ENCODE measurements at regions not wholly inside any gene's neighbourhood (a gene's known extent, or its start where the extent isn't known, plus 50 kb on each side); places are given as distances from the start of the nearest gene placed in this dataset.
"Not testable (repeated sequence)": the region's sequence is repeated elsewhere in the genome, so short reads cannot be mapped to it uniquely, and the experiment has no call there.

DNA sequence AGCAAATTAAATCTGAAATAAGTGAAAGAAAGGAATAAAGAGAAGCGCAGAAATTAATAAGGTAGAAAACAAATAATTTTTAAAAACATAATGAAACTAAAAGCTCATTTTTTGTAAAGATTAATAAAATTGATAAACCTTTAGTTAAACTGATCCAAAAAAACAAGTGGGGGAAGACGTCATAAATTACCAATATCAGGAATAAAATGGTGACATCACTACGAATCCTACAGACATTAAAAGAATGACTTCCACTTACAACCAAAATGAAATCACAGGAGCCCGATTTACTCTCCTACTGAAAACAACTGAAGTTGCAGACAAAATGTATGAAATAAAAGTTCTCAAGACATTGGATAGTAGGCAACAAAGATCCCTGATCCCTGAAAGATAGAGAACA, 68.1 kb upstream of the IFFO2 start:
- H3K4me3 ChIP-seq: no peak overlapping the region
- H3K4me1 ChIP-seq: no peaks in the 10 kb centered on the region
- H3K9me3 ChIP-seq: no peaks in the 10 kb centered on the region
- DNase-seq: no peak
- peaks cover 0 to 11% of the 10 kb centered on the region in 2 donors for H3K27me3 ChIP-seq
- TF ChIP-seq, protein P1, sequence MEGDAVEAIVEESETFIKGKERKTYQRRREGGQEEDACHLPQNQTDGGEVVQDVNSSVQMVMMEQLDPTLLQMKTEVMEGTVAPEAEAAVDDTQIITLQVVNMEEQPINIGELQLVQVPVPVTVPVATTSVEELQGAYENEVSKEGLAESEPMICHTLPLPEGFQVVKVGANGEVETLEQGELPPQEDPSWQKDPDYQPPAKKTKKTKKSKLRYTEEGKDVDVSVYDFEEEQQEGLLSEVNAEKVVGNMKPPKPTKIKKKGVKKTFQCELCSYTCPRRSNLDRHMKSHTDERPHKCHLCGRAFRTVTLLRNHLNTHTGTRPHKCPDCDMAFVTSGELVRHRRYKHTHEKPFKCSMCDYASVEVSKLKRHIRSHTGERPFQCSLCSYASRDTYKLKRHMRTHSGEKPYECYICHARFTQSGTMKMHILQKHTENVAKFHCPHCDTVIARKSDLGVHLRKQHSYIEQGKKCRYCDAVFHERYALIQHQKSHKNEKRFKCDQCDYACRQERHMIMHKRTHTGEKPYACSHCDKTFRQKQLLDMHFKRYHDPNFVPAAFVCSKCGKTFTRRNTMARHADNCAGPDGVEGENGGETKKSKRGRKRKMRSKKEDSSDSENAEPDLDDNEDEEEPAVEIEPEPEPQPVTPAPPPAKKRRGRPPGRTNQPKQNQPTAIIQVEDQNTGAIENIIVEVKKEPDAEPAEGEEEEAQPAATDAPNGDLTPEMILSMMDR (IDR thresholded peaks at IDR 0.05): no peak
- no peak overlapping the region for H3K27ac ChIP-seq
- H3K36me3 ChIP-seq: no peaks in the 10 kb centered on the region
- intact Hi-C loops (cut with DNase I; ENCODE audit: low total_unique reads): no loop called here

GRCh38 chr1:19023787-19024186, 67.3 kb upstream of the IFFO2 start:
- no peaks in the 10 kb centered on the region for H3K36me3 ChIP-seq
- no peaks in the 10 kb centered on the region for H3K4me1 ChIP-seq
- H3K27me3 ChIP-seq: peaks cover 0 to 6% of the 10 kb centered on the region in 2 donors
- no peak for DNase-seq
- H3K27ac ChIP-seq: no peak overlapping the region
- H3K9me3 ChIP-seq: no peaks in the 10 kb centered on the region
- intact Hi-C loops (cut with DNase I; ENCODE audit: low total_unique reads): no loop called here
- no peak overlapping the region for H3K4me3 ChIP-seq
- TF ChIP-seq, protein P1 (IDR thresholded peaks at IDR 0.05): no peak

DNA sequence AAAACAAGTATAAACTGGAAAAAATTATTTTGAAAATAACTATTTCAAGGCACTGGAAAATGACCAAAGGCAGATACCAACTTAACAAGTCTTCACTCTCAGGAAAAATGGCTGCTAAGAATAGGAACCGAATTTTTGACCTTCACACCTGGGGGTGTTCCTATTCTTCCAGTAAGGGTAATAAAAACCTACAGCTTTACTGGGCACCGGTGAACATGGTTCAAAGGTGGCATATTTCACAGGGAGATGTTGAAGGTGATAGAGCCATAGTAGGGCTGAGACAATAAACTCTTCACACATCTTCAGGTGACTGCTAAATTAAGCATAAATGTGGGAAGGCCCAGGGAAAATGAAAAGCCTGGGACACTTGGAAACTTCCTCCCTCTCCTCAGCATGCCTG, 65.4 kb upstream of the IFFO2 start:
- intact Hi-C loops (cut with DNase I; ENCODE audit: low total_unique reads): no loop called here
- Histone ChIP-seq H3K9me3 (no peaks in the 10 kb centered on the region), H3K4me1 (no peaks in the 10 kb centered on the region), H3K36me3 (no peaks in the 10 kb centered on the region), H3K4me3 (no peak overlapping the region), H3K27ac (no peak overlapping the region), H3K27me3 (no peaks in the 10 kb centered on the region)
- TF ChIP-seq, protein P1 (IDR thresholded peaks at IDR 0.05): no peak
- DNase-seq: no peak

- H3K27ac ChIP-seq, H3K4me3 ChIP-seq, DNase-seq, H3K9me3 ChIP-seq, H3K4me1 ChIP-seq, H3K27me3 ChIP-seq, H3K36me3 ChIP-seq: not testable (repeated sequence)
- intact Hi-C loops (cut with DNase I; ENCODE audit: low total_unique reads): loop anchor here (10.0 kb wide), 1 partner anchor 76 kb away; no protein-coding TSS in a partner anchor
These were observed 62.8 kb upstream of the IFFO2 start for GRCh38 chr1:19019288-19019687.

GRCh38 chr1:19015476-19015875, 59.0 kb upstream of the IFFO2 start:
- H3K27me3 ChIP-seq: no peaks in the 10 kb centered on the region
- TF ChIP-seq, protein P1 (IDR thresholded peaks at IDR 0.05): no peak
- no peak for DNase-seq
- intact Hi-C loops (cut with DNase I; ENCODE audit: low total_unique reads): loop anchor here (10.0 kb wide), 1 partner anchor 79 kb away; no protein-coding TSS in a partner anchor
- H3K27ac ChIP-seq: no peak overlapping the region
- peaks cover 5 to 26% (median 20%) of the 10 kb centered on the region in 4 donors for H3K4me1 ChIP-seq
- no peaks in the 10 kb centered on the region for H3K9me3 ChIP-seq
- H3K36me3 ChIP-seq: no peaks in the 10 kb centered on the region
- H3K4me3 ChIP-seq: no peak overlapping the region

DNA sequence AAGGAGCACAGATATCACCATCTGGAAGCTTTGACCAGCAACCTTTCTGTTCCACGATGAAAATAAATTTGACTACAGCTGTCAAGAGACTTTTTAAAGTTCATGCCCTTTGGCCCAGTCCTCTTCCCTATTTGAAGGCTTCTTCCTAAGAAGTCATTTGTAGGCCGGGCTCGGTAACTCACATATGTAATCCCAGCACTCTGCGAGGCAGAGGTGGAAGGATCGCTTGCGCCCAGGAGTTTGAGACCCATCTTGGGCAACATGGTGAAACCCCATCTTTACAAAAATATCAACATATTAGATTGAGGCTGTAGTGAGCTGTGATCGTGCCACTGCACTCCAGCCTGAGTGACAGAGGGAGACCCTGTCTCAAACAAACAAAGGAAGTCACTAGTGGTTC, 58.3 kb upstream of the IFFO2 start:
- DNase-seq: no peak
- Histone ChIP-seq H3K27ac (no peak overlapping the region), H3K4me3 (no peak overlapping the region), H3K36me3 (no peaks in the 10 kb centered on the region), H3K4me1 (peaks cover 5 to 33% (median 25%) of the 10 kb centered on the region in 4 donors), H3K27me3 (no peaks in the 10 kb centered on the region), H3K9me3 (no peaks in the 10 kb centered on the region)
- TF ChIP-seq, protein P1 (IDR thresholded peaks at IDR 0.05): no peak
- intact Hi-C loops (cut with DNase I; ENCODE audit: low total_unique reads): loop anchor here (10.0 kb wide), 1 partner anchor 80 kb away; no protein-coding TSS in a partner anchor

All from tibial artery (tissue), 4 donors.